ENCODE measurements at regions not wholly inside any gene's neighbourhood (a gene's known extent, or its start where the extent isn't known, plus 50 kb on each side); places are given as distances from the start of the nearest gene placed in this dataset.

GRCh38 chr10:126783806-126784557, 113.5 kb upstream of the C10orf90 start:
- DNase-seq (ENCODE audit: low read depth): no peak

- no peak for DNase-seq (ENCODE audit: low read depth)
Observed at GRCh38 chr10:126787201-126787600, 116.7 kb upstream of the C10orf90 start.

DNA sequence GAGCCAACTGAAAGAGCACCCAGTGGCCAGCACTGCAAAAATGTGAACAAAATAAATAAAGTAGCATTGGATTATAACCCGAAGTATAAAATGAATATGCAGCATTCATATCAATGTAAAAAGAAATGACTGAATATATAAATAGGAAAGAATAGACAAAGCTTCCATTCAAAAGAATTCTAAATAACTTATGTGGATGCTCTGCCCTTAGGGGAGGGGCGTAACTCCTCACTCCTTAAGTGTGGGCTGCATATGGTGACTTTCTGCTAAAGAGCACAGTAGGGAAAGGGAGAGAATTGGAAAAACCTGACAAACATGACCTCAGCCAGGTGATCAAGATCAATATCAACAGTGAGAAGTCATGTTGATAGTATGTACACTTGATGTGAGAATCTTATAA, 109.9 kb upstream of the DOCK1 start:
- DNase-seq (ENCODE audit: low read depth): no peak

GRCh38 chr10:126798649-126799048, 106.6 kb upstream of the DOCK1 start:
- no peak for DNase-seq (ENCODE audit: low read depth)

- no peak for DNase-seq (ENCODE audit: low read depth)
Observed at GRCh38 chr10:126803394-126803793, 101.8 kb upstream of the DOCK1 start.

DNA sequence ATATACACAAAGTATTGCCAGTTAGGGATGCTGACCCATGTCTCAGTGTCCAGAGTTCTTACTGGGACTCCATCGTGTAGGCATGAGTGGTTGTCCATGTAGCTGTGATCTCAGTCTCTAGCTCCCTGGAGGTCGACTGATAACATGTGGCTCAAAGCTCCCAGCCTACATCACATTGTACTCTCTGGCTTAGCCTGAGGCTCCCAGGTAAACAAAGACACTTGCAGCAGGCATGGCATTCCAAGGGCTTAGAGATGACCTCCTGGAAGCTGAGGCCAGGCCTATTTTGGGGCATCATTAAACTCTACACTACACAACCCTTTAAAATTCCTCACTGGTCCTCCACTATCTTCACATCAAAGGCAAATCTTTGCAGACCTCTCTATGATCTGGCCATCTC, 100.8 kb upstream of the DOCK1 start:
- DNase-seq (ENCODE audit: low read depth): no peak

- DNase-seq (ENCODE audit: low read depth): no peak
Observed at GRCh38 chr10:126806498-126806897, 98.7 kb upstream of the DOCK1 start.

DNA sequence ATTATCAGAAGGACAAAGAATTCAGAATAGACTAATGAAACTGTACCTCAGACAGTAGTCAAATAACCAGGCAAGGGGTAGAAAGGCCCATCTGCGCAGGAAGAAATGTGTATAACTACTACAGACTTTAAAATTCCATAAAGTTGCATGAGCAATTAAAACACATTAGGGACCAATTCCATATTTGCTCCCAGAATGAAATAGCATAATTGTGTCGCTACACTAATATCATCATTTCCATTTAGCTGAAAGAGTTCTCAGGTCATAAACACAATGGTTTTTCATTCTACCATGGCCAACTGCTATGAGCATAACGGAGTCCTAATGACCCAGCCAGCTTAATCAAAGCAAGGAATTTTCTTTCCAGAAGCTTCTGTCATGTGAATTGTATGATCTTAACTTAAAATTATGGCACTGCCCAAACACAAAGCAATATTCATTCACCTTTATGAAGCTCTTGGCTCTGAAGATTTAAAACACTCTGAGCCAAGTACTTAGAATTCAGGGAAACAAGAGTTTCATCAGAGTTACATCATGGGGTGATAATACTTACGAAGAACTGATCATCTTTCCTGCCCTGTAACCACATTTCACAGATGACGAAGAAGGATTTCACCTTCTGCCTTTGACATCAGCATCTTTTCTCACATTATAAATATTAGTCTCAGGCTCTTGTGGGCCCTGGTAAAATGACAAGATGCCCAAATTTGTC, 98.1 kb upstream of the DOCK1 start:
- no peak for DNase-seq (ENCODE audit: low read depth)

GRCh38 chr10:126808103-126808502, 97.1 kb upstream of the DOCK1 start:
- DNase-seq (ENCODE audit: low read depth): no peak

GRCh38 chr10:126813432-126813831, 91.8 kb upstream of the DOCK1 start:
- no peak for DNase-seq (ENCODE audit: low read depth)

- no peak for DNase-seq (ENCODE audit: low read depth)
Observed at GRCh38 chr10:126833542-126833941, 71.7 kb upstream of the DOCK1 start.

- DNase-seq (ENCODE audit: low read depth): no peak
Observed at GRCh38 chr10:126836009-126836408, 69.2 kb upstream of the DOCK1 start.

- no peak for DNase-seq (ENCODE audit: low read depth)
Observed at GRCh38 chr10:126838316-126838715, 66.9 kb upstream of the DOCK1 start.

GRCh38 chr10:126839094-126839761, 66.0 kb upstream of the DOCK1 start:
- no peak for DNase-seq (ENCODE audit: low read depth)

DNA sequence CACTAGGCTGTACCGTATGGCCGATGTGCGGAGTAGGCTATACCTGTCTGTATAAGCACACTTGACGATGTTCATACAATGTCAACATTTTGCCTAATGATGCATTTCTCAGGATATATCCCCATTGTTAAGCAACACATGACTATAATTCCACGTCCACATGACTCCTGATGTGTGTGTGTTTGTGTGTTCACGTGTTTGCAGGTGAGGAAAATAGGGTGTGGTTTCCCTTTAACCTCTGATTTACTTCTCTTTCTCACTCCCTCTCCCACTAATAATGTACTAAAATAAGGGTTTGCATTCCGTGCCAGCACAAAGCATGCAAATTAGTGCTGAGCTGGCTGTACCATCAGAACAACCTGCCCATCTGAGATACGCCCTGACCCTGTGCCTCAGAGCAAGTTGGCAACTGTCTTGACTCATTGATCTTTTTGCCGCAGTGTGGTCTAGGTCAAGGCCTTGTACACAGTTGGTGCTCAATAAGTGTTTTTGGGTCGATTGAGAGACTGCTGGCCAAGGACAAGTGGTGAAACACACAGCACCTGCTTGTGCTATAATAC, 64.6 kb upstream of the DOCK1 start:
- DNase-seq (ENCODE audit: low read depth): no peak

GRCh38 chr10:126841341-126841895, 63.8 kb upstream of the DOCK1 start:
- DNase-seq (ENCODE audit: low read depth): no peak

DNA sequence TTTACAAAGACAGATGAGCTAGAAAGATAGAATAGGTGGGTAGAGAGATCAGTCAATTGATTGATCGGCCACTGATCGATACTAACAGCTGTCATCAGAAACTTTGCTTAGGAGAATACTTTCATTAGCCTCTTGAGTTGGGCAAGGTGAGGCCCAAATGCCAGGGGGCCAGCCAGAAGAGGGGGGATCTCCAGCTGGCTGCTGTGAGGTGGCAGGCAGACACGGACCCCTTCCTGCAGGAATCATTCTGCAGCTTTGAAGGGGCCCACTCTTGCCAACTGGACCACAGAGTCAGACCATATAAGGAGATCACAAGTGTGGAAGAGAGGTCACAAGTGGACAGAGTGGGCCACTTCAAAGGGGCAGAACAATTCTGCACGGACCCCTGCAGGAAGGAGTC, 62.9 kb upstream of the DOCK1 start:
- no peak for DNase-seq (ENCODE audit: low read depth)

- no peak for DNase-seq (ENCODE audit: low read depth)
Observed at GRCh38 chr10:126842836-126843235, 62.4 kb upstream of the DOCK1 start.

DNA sequence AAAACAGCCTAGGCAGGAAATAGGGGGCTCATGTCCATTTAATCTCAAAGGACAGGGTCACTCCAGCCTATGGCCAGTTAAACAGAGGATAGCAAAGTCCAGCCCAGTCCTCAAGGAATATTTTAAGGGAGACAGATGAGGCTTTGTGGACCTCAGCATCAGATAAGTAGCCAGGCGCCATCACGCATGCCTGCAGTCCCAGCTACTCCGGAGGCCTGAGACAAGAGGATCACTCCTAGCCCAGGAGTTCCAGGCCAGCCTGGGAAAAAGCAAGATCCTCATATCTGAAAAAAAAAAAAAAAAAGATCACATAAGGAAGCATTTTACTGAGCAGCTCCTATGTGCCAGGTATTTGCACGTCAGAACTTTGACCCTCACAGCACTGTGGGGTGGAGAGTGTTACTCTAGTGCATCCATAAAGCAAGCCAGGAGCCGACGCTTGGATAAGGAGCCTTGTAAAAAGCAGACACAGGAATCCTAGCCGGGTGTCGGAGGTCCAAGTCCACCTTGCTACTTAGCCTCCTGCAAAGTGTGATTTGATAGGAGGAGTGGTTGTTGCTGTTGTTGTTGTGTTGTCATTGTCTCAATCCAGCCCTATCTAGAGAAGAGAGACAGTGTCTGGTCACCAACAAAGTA, 61.8 kb upstream of the DOCK1 start:
- no peak for DNase-seq (ENCODE audit: low read depth)

GRCh38 chr10:126844406-126844805, 60.8 kb upstream of the DOCK1 start:
- DNase-seq (ENCODE audit: low read depth): no peak

DNA sequence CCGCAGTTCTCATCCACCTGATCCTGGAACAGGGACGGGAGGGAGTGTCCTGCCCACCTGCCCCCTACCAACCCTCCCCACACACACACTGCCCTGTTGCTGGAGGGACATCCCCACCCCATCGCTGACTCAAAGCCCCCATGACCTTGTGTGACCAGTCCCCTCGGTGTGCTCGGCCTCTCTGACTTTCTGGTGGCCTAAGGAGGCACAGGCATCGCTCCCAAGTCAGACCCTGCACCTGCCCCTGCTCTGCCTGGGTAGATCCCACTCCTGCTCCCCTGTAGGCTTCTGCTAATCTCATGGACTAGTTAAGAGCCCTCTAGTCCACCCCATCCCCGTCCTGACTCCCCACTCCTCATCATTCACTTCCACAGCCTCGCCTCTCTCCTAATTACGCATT, 58.8 kb upstream of the DOCK1 start:
- no peak for DNase-seq (ENCODE audit: low read depth)

GRCh38 chr10:126846959-126847358, 58.3 kb upstream of the DOCK1 start:
- DNase-seq (ENCODE audit: low read depth): no peak
